Peyer's patch (tissue), 4 donors: ENCODE measurements at regions not wholly inside any gene's neighbourhood (a gene's known extent, or its start where the extent isn't known, plus 50 kb on each side); places are given as distances from the start of the nearest gene placed in this dataset.

Source experiments
- CTCF ChIP-seq, 6 experiments: fragments of 450-650 bp in 4 of 6; fragments of 200-600 bp in 2 of 6; sonication (generic) in 1 of 6; IDR thresholded peaks; one replicate each; pipeline ENCODE4 v1.5.1; 2017 to 2019; ENCODE audit warnings: antibody characterized with exemption in 6 of 6, mild to moderate bottlenecking in 3 of 6, moderate library complexity in 1 of 6
- POLR2A ChIP-seq, 2 donors: fragments of 450-650 bp; IDR thresholded peaks; one replicate each; pipeline ENCODE4 v1.5.1; 2017; ENCODE audit warnings: antibody characterized with exemption in 2 of 2, mild to moderate bottlenecking in 2 of 2, moderate library complexity in 2 of 2

- no peak for TF ChIP-seq POLR2A (IDR thresholded peaks at IDR 0.05)
- TF ChIP-seq CTCF (IDR thresholded peaks at IDR 0.05): no peak
Observed at GRCh38 chr14:104427131-104427851, 152.3 kb upstream of the C14orf180 start.
